Esophagus squamous epithelium (tissue), 4 donors: ENCODE measurements at regions not wholly inside any gene's neighbourhood (a gene's known extent, or its start where the extent isn't known, plus 50 kb on each side); places are given as distances from the start of the nearest gene placed in this dataset.

ENCODE experiments used
- CTCF ChIP-seq, 6 experiments: fragments of 450-650 bp in 4 of 6; fragments of 200-600 bp in 2 of 6; sonication (generic) in 2 of 6; IDR thresholded peaks; one replicate each; pipeline ENCODE4 v1.5.1; 2016 to 2019; ENCODE audit warnings: antibody characterized with exemption in 6 of 6, mild to moderate bottlenecking in 4 of 6, moderate library complexity in 4 of 6
- POLR2A ChIP-seq, 4 donors: fragments of 450-650 bp; IDR thresholded peaks; one replicate each; pipeline ENCODE4 v1.6.1; 2017; ENCODE audit warnings: antibody characterized with exemption in 4 of 4, mild to moderate bottlenecking in 4 of 4, moderate library complexity in 3 of 4

GRCh38 chr3:187899246-187899645 lies 154.0 kb upstream of the BCL6 start:
- TF ChIP-seq CTCF (IDR thresholded peaks at IDR 0.05) (no peak), POLR2A (IDR thresholded peaks at IDR 0.05) (no peak)
